B cell (primary cell): ENCODE measurements at regions not wholly inside any gene's neighbourhood (a gene's known extent, or its start where the extent isn't known, plus 50 kb on each side); places are given as distances from the start of the nearest gene placed in this dataset.

Experiments used
- ATAC-seq: fragments of 200-7000 bp; cut with Tn5 transposase; one replicate; pipeline ENCODE4 v1.10.0; 2021; ENCODE audit warnings: low read depth, mild to moderate bottlenecking, moderate number of reproducible peaks, moderate library complexity
- CTCF ChIA-PET: fragments of 350-600 bp; sonication (Branson Sonifier 250); formaldehyde crosslinking; loops from one replicate; lab custom pipeline; 2021; ENCODE audit warnings: antibody characterized with exemption, inconsistent platforms; lab: Charles Lee
- POLR2A ChIA-PET: fragments of 350-600 bp; sonication (Branson Sonifier 250); formaldehyde crosslinking; loops from one replicate; lab custom pipeline; 2021; ENCODE audit warnings: antibody characterized with exemption; lab: Charles Lee
- DNase-seq: peaks from one replicate; pipeline ENCODE4 v3.0.0; 2013
- H2AFZ ChIP-seq: 2 replicates; pipeline ENCODE4 v1.6.1; 2012; ENCODE audit warnings: mild to moderate bottlenecking, low read depth, low read length; ENCODE audit not compliant: insufficient read depth, poor library complexity, severe bottlenecking
- H3K27ac ChIP-seq, 2 donors: 1 replicate in 1 of 2; 2 replicates in 1 of 2; pipeline ENCODE4 v1.5.1; 2012 to 2013; ENCODE audit warnings: low read length in 2 of 2, mild to moderate bottlenecking in 2 of 2, moderate library complexity in 1 of 2
- H3K27me3 ChIP-seq, 4 experiments: fragments of 200-600 bp in 1 of 4; sonication (generic) in 1 of 4; replicated peaks in 1 of 4; 1 replicate in 2 of 4; 2 replicates in 2 of 4; pipeline versions ENCODE4 v1.6.1 to v1.7.0; 2013 to 2016; ENCODE audit warnings: low read length in 3 of 4, mild to moderate bottlenecking in 2 of 4, mixed read lengths in 1 of 4, moderate library complexity in 1 of 4; ENCODE audit not compliant: insufficient read depth in 4 of 4, control insufficient read depth in 3 of 4; ENCODE audit errors: control extremely low read depth in 1 of 4
- H3K36me3 ChIP-seq, 2 experiments: replicated peaks in 1 of 2; 1 replicate in 1 of 2; 2 replicates in 1 of 2; pipeline versions ENCODE4 v1.6.1 to v1.7.1; 2013; ENCODE audit warnings: low read length in 1 of 2; ENCODE audit not compliant: insufficient read depth in 2 of 2, control insufficient read depth in 1 of 2; ENCODE audit errors: control extremely low read depth in 1 of 2, extremely low read depth in 1 of 2
- H3K4me1 ChIP-seq, 2 donors: fragments of 200-600 bp in 1 of 2; sonication (generic) in 1 of 2; 1 replicate in 1 of 2; 2 replicates in 1 of 2; pipeline versions ENCODE4 v1.5.1 to v1.6.1; 2013 to 2017; ENCODE audit warnings: low read length in 2 of 2; ENCODE audit not compliant: control insufficient read depth in 2 of 2, insufficient read depth in 2 of 2
- H3K4me2 ChIP-seq: replicated peaks from 2 replicates; pipeline ENCODE3; 2012; ENCODE audit warnings: mild to moderate bottlenecking, low read depth, low read length; ENCODE audit not compliant: poor library complexity, severe bottlenecking
- H3K4me3 ChIP-seq, 5 experiments: fragments of 200-600 bp in 1 of 5; sonication (generic) in 1 of 5; 1 replicate in 3 of 5; 2 replicates in 2 of 5; pipeline versions ENCODE4 v1.5.1 to v1.7.0; 2011 to 2016; ENCODE audit warnings: low read length in 4 of 5, mild to moderate bottlenecking in 4 of 5, low read depth in 2 of 5, control low read depth in 1 of 5, moderate library complexity in 1 of 5; ENCODE audit not compliant: insufficient read depth in 1 of 5; ENCODE audit errors: control extremely low read depth in 1 of 5, extremely low read depth in 1 of 5
- H3K79me2 ChIP-seq: fragments of 200-600 bp; sonication (generic); one replicate; pipeline ENCODE4 v1.6.0; 2016; ENCODE audit warnings: low read length; ENCODE audit not compliant: control insufficient read depth, insufficient read depth
- H3K9ac ChIP-seq: fragments of 200-600 bp; sonication (generic); 2 replicates; pipeline ENCODE4 v1.6.1; 2017; ENCODE audit warnings: mild to moderate bottlenecking, low read length, moderate library complexity
- H3K9me3 ChIP-seq, 3 donors: one replicate each; pipeline versions ENCODE4 v1.6.1 to v1.7.1; 2013; ENCODE audit warnings: low read length in 2 of 3; ENCODE audit not compliant: control insufficient read depth in 2 of 3, insufficient read depth in 1 of 3; ENCODE audit errors: control extremely low read depth in 1 of 3
- H4K20me1 ChIP-seq: 2 replicates; pipeline ENCODE4 v1.6.0; 2012; ENCODE audit warnings: mild to moderate bottlenecking, low read length; ENCODE audit not compliant: insufficient read depth, control insufficient read depth, poor library complexity, severe bottlenecking
- H3K27ac Mint-ChIP-seq: one replicate; pipeline ENCODE4 v1.8.0; 2021; ENCODE audit warnings: mixed read lengths
- H3K27me3 Mint-ChIP-seq: one replicate; pipeline ENCODE4 v1.8.0; 2021; ENCODE audit warnings: mixed read lengths
- H3K4me1 Mint-ChIP-seq: one replicate; pipeline ENCODE4 v1.8.0; 2021; ENCODE audit warnings: mixed read lengths
- H3K4me3 Mint-ChIP-seq: one replicate; pipeline ENCODE4 v1.8.0; 2021; ENCODE audit warnings: mixed read lengths
- H3K9me3 Mint-ChIP-seq: one replicate; pipeline ENCODE4 v1.8.0; 2022; ENCODE audit warnings: mixed read lengths; ENCODE audit not compliant: insufficient read depth
- EZH2 ChIP-seq: IDR thresholded peaks from 2 replicates; pipeline ENCODE4 v1.6.1; 2012; ENCODE audit warnings: borderline replicate concordance, low read depth, mild to moderate bottlenecking, moderate library complexity, low read length; ENCODE audit not compliant: insufficient read depth, poor library complexity, severe bottlenecking
- WGBS: methylation state at CpG from one replicate; pipeline ENCODE4 v1.1.5; 2013; ENCODE audit warnings: missing lambda C conversion rate; ENCODE audit not compliant: insufficient coverage; 5-methylcytosine and 5-hydroxymethylcytosine counted together
- intact Hi-C: fragments of 100-400 bp; cut with micrococcal nuclease; formaldehyde crosslinking; loops from one replicate; pipeline ENCODE4 v1.10.0; 2022
- TF ChIP-seq, protein P1 (sequence below): fragments of 200-600 bp; IDR thresholded peaks from one replicate; pipeline ENCODE4 v1.8.0; 2022; ENCODE audit warnings: antibody characterized with exemption, mild to moderate bottlenecking

DNA sequence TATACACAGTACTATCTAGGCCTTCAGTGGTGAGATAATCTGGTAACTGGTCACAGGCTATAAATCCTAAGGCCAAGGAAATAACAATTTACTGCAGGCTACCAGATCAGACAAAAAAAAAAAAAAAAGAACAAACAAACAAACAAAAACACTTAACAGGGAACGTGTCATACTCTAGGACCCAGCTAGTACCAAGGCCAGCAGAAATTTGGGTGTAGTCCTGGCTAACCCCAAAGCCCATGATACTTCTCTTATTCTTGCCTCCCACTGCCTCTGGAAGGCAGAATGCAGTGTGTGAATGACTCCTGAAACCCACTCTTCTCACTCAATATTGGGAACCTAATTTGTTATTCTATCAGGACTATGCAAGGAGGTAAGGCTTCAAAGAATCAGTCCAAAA is 53.7 kb upstream of the ST3GAL6 start:
- TF ChIP-seq EZH2, result no peak
- TF ChIP-seq, protein P1, sequence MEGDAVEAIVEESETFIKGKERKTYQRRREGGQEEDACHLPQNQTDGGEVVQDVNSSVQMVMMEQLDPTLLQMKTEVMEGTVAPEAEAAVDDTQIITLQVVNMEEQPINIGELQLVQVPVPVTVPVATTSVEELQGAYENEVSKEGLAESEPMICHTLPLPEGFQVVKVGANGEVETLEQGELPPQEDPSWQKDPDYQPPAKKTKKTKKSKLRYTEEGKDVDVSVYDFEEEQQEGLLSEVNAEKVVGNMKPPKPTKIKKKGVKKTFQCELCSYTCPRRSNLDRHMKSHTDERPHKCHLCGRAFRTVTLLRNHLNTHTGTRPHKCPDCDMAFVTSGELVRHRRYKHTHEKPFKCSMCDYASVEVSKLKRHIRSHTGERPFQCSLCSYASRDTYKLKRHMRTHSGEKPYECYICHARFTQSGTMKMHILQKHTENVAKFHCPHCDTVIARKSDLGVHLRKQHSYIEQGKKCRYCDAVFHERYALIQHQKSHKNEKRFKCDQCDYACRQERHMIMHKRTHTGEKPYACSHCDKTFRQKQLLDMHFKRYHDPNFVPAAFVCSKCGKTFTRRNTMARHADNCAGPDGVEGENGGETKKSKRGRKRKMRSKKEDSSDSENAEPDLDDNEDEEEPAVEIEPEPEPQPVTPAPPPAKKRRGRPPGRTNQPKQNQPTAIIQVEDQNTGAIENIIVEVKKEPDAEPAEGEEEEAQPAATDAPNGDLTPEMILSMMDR, result no peak
- Mint-ChIP-seq H3K4me1 (peaks cover 1% of the 10 kb centered on the region), H3K4me3 (no peak overlapping the region), H3K27ac (no peak overlapping the region), H3K9me3 (no peaks in the 10 kb centered on the region), H3K27me3 (peaks cover 4% of the 10 kb centered on the region)
- Histone ChIP-seq H3K4me3 (no peak overlapping the region), H3K27ac (no peak overlapping the region), H3K79me2 (no peaks in the 10 kb centered on the region), H3K9ac (no peak overlapping the region), H3K27me3 (no peaks in the 10 kb centered on the region), H3K36me3 (no peaks in the 10 kb centered on the region), H3K4me2 (no peak overlapping the region), H3K4me1 (no peaks in the 10 kb centered on the region), H4K20me1 (no peaks in the 10 kb centered on the region), H2AFZ (no peak overlapping the region), H3K9me3 (no peaks in the 10 kb centered on the region)
- intact Hi-C loops, result no loop called here
- POLR2A ChIA-PET, result no interaction called here
- CTCF ChIA-PET, result no interaction called here
- 83% methylated on average over 1 of the region's 1 CpG for WGBS
- DNase-seq (no peak), ATAC-seq (no peak)

DNA sequence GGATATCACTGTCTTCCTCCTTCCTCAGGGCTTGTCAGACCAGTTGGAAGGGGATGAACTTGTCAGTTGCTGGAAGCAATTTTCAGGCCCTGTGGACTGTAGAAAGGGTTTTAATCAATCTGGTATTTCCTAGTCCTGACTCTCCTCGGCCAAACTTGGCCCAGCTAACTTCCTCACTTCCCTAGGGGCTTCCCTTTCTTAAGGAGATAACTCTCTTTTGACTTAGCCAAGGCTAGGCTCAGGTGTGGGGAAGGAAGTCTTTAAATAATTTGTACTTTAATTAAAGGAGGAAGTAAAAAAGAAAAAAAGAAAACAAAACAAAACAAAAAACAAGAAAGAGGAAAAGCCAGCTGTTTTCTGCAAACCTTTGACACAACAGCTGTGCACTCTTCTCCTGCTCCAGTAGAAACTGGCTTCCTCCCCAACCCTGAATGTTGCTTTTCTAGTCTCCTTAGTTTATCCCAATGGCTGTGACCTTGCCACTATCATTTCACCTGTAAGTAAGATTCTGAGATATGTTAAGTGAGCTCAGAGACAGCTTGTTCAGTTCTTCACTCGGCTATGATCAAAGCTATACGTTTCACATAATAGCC is 53.0 kb upstream of the ST3GAL6 start:
- H3K4me1 Mint-ChIP-seq, result peaks cover 1% of the 10 kb centered on the region
- Histone ChIP-seq H2AFZ (no peak overlapping the region), H3K9me3 (no peaks in the 10 kb centered on the region), H3K9ac (no peak overlapping the region), H4K20me1 (no peaks in the 10 kb centered on the region), H3K36me3 (no peaks in the 10 kb centered on the region), H3K27me3 (no peaks in the 10 kb centered on the region), H3K79me2 (no peaks in the 10 kb centered on the region), H3K4me2 (no peak overlapping the region), H3K4me1 (no peaks in the 10 kb centered on the region), H3K27ac (no peak overlapping the region), H3K4me3 (no peak overlapping the region)
- TF ChIP-seq, protein P1, result no peak
- TF ChIP-seq EZH2, result no peak
- H3K4me3 Mint-ChIP-seq, result no peak overlapping the region
- ATAC-seq (no peak), DNase-seq (no peak)
- ChIA-PET CTCF (no interaction called here), POLR2A (no interaction called here)
- WGBS, result no CpG with 5 or more reads among the region's 3 CpGs
- H3K9me3 Mint-ChIP-seq, result no peaks in the 10 kb centered on the region
- H3K27ac Mint-ChIP-seq, result no peak overlapping the region
- intact Hi-C loops, result no loop called here
- H3K27me3 Mint-ChIP-seq, result peaks cover 4% of the 10 kb centered on the region
